Esophagus muscularis mucosa (tissue), 4 donors: ENCODE measurements at regions not wholly inside any gene's neighbourhood (a gene's known extent, or its start where the extent isn't known, plus 50 kb on each side); places are given as distances from the start of the nearest gene placed in this dataset.

Experiments
- DNase-seq: peaks from one replicate; pipeline ENCODE4 v3.0.0-alpha.2; 2017; ENCODE audit errors: extremely low spot score
- H3K27ac ChIP-seq, 4 donors: fragments of 200-600 bp; sonication (generic); replicated peaks in 1 of 4; 1 replicate in 3 of 4; 2 replicates in 1 of 4; pipeline ENCODE4 v1.5.1; 2016 to 2019; ENCODE audit warnings: mild to moderate bottlenecking in 1 of 4
- H3K27me3 ChIP-seq, 4 donors: fragments of 200-600 bp; sonication (generic); one replicate each; pipeline versions ENCODE4 v1.5.1 to v1.6.0; 2016 to 2019
- H3K36me3 ChIP-seq, 4 donors: fragments of 200-600 bp; sonication (generic); one replicate each; pipeline ENCODE4 v1.5.1; 2016 to 2019
- H3K4me1 ChIP-seq, 4 donors: fragments of 200-600 bp; sonication (generic); one replicate each; pipeline ENCODE4 v1.5.1; 2016 to 2019
- H3K4me3 ChIP-seq, 4 donors: fragments of 200-600 bp; sonication (generic); 1 replicate in 2 of 4; 2 replicates in 2 of 4; pipeline ENCODE4 v1.5.1; 2016 to 2019; ENCODE audit warnings: mild to moderate bottlenecking in 4 of 4, moderate library complexity in 1 of 4
- H3K9me3 ChIP-seq, 4 donors: fragments of 200-600 bp; sonication (generic); 1 replicate in 3 of 4; 2 replicates in 1 of 4; pipeline ENCODE4 v1.5.1; 2016 to 2019
- EP300 ChIP-seq: sonication (generic); formaldehyde crosslinking; IDR thresholded peaks from one replicate; pipeline ENCODE4 v1.6.1; 2017; ENCODE audit warnings: antibody characterized with exemption
- POLR2A ChIP-seq: fragments of 450-650 bp; IDR thresholded peaks from one replicate; pipeline ENCODE4 v1.6.1; 2017; ENCODE audit warnings: antibody characterized with exemption, moderate library complexity, mild to moderate bottlenecking, low read depth
- POLR2AphosphoS5 ChIP-seq, 2 donors: sonication (generic); formaldehyde crosslinking; IDR thresholded peaks; one replicate each; pipeline ENCODE4 v1.6.1; 2017; ENCODE audit warnings: antibody characterized with exemption in 2 of 2
- WGBS: methylation state at CpG from one replicate; pipeline ENCODE4 v1.1.5; 2018; 5-methylcytosine and 5-hydroxymethylcytosine counted together
- intact Hi-C: fragments of 100-400 bp; cut with DNase I; formaldehyde crosslinking; loops from one replicate; pipeline ENCODE4 v1.15.1; 2023
- TF ChIP-seq, protein P1 (sequence below), 3 experiments: fragments of 200-600 bp in 2 of 3; fragments of 450-650 bp in 1 of 3; sonication (generic) in 2 of 3; IDR thresholded peaks; one replicate each; pipeline ENCODE4 v1.5.1; 2017 to 2019; ENCODE audit warnings: antibody characterized with exemption in 3 of 3, mild to moderate bottlenecking in 2 of 3, moderate library complexity in 1 of 3

DNA sequence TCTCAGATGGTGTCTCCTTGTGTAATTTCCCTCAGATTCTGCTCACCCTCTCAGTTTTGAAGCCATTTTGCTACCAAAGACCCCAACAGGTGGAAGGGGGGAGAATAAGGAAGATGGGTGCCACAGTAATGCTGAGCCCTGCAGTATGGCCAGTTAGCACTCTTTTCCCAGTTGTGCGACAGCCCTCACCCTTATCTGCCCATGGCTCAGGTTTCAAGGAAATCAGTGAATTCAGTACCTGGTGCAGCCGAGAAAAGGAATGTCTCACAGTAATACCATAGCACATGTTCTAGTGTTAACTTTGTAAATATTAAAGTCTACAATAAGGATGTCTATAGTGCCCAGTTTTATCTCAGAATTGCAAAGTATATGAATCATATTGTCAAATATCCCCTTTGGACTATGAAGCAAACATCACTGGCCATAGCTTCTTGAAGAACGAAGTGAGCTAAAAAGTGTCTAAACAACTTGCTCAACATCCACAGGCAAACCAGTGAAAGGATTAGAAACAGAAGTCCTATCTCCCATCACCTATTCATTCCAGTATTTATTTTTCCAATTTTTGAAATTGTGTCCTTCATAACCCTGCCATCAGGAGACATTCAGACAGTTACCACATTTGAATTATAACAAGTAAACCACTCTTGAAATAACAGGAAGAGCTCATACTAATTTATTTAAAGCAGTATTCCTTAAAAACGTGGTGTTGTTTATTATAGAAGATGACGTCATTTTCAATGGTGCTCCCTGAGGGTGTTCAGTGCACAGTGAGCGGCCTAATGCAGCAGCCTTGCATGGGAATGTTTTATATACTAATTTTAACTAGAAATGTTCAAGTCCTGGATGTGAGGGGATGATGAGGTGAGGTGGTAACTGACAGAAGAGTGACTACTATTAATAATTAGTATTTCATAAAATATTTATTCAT lies 366.2 kb downstream of the TFAP2A start:
- Histone ChIP-seq H3K27me3 (no peaks in the 10 kb centered on the region), H3K9me3 (peaks cover 0 to 10% (median 5%) of the 10 kb centered on the region in 4 donors), H3K27ac (no peak overlapping the region), H3K4me1 (no peaks in the 10 kb centered on the region), H3K36me3 (no peaks in the 10 kb centered on the region), H3K4me3 (no peak overlapping the region)
- WGBS: 43% methylated on average over 6 of the region's 6 CpGs
- no peak for DNase-seq
- TF ChIP-seq EP300 (no peak), POLR2A (no peak), POLR2AphosphoS5 (IDR thresholded peaks at IDR 0.05) (no peak)
- TF ChIP-seq, protein P1, sequence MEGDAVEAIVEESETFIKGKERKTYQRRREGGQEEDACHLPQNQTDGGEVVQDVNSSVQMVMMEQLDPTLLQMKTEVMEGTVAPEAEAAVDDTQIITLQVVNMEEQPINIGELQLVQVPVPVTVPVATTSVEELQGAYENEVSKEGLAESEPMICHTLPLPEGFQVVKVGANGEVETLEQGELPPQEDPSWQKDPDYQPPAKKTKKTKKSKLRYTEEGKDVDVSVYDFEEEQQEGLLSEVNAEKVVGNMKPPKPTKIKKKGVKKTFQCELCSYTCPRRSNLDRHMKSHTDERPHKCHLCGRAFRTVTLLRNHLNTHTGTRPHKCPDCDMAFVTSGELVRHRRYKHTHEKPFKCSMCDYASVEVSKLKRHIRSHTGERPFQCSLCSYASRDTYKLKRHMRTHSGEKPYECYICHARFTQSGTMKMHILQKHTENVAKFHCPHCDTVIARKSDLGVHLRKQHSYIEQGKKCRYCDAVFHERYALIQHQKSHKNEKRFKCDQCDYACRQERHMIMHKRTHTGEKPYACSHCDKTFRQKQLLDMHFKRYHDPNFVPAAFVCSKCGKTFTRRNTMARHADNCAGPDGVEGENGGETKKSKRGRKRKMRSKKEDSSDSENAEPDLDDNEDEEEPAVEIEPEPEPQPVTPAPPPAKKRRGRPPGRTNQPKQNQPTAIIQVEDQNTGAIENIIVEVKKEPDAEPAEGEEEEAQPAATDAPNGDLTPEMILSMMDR (IDR thresholded peaks at IDR 0.05): no peak
- intact Hi-C loops: no loop called here

DNA sequence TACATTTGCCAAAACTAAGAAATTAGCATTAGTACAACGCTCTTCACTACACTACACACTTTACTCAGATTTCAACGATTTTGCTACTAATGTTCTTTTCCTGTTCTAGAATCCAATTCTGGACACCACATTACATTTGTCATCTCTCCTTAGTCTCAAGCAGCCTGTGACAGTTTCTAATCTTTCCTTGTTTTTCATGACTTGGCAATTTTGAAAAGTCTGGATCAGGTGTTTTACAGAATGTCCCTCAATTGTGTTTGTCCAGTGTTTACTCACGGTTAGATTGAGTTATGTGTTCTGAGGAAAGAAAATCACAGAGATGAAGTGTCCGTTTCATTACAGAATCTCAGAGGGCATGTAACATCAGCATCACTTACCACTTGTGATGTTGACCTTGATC lies 372.6 kb downstream of the TFAP2A start:
- Histone ChIP-seq H3K27me3 (no peaks in the 10 kb centered on the region), H3K4me1 (no peaks in the 10 kb centered on the region), H3K27ac (no peak overlapping the region), H3K4me3 (no peak overlapping the region), H3K9me3 (peaks cover 0 to 4% (median 0%) of the 10 kb centered on the region in 4 donors), H3K36me3 (no peaks in the 10 kb centered on the region)
- intact Hi-C loops: no loop called here
- TF ChIP-seq EP300 (no peak), POLR2A (no peak), POLR2AphosphoS5 (IDR thresholded peaks at IDR 0.05) (no peak)
- TF ChIP-seq, protein P1 (IDR thresholded peaks at IDR 0.05): no peak
- WGBS: 74% methylated on average over 4 of the region's 4 CpGs
- DNase-seq: no peak

GRCh38 chr6:10033223-10033829 lies 381.5 kb downstream of the TFAP2A start:
- no peaks in the 10 kb centered on the region for H3K9me3 ChIP-seq
- no peak overlapping the region for H3K27ac ChIP-seq
- H3K4me1 ChIP-seq: no peaks in the 10 kb centered on the region
- intact Hi-C loops: no loop called here
- TF ChIP-seq POLR2A: no peak
- no peak for TF ChIP-seq EP300
- TF ChIP-seq POLR2AphosphoS5 (IDR thresholded peaks at IDR 0.05): no peak
- TF ChIP-seq, protein P1 (IDR thresholded peaks at IDR 0.05): no peak
- H3K36me3 ChIP-seq: no peaks in the 10 kb centered on the region
- no peak overlapping the region for H3K4me3 ChIP-seq
- WGBS: 44% methylated on average over 10 of the region's 10 CpGs
- peaks cover 0 to 27% (median 0%) of the 10 kb centered on the region in 4 donors for H3K27me3 ChIP-seq
- no peak for DNase-seq

- Histone ChIP-seq H3K36me3 (no peaks in the 10 kb centered on the region), H3K27me3 (peaks cover 0 to 32% (median 0%) of the 10 kb centered on the region in 4 donors), H3K4me1 (no peaks in the 10 kb centered on the region), H3K27ac (no peak overlapping the region), H3K4me3 (no peak overlapping the region), H3K9me3 (no peaks in the 10 kb centered on the region)
- intact Hi-C loops: loop anchor here (2.0 kb wide), 1 partner anchor 397 kb away; no protein-coding TSS in a partner anchor
- WGBS: 91% methylated on average over 2 of the region's 2 CpGs
- no peak for DNase-seq
- TF ChIP-seq EP300 (no peak), POLR2A (no peak), POLR2AphosphoS5 (IDR thresholded peaks at IDR 0.05) (no peak)
- TF ChIP-seq, protein P1 (IDR thresholded peaks at IDR 0.05): no peak
Measured at GRCh38 chr6:10031617-10032016, 383.3 kb downstream of the TFAP2A start.
